HEK293T (cell line): ENCODE measurements at regions not wholly inside any gene's neighbourhood (a gene's known extent, or its start where the extent isn't known, plus 50 kb on each side); places are given as distances from the start of the nearest gene placed in this dataset.

Experiments used
- ARNT ChIP-seq: fragments of 450-650 bp; IDR thresholded peaks from 2 replicates; pipeline ENCODE4 v1.6.1; 2017; ENCODE audit warnings: mild to moderate bottlenecking
- BHLHE40 ChIP-seq: fragments of 450-650 bp; IDR thresholded peaks from 2 replicates; pipeline ENCODE4 v1.6.1; 2016; ENCODE audit warnings: mild to moderate bottlenecking, moderate library complexity, borderline replicate concordance
- ELF4 ChIP-seq: fragments of 450-650 bp; IDR thresholded peaks from 2 replicates; pipeline ENCODE4 v1.6.1; 2017; ENCODE audit warnings: antibody characterized with exemption
- FOXA1 ChIP-seq: fragments of 450-650 bp; IDR thresholded peaks from 2 replicates; pipeline ENCODE4 v1.6.1; 2016; ENCODE audit warnings: mild to moderate bottlenecking
- FOXK2 ChIP-seq: fragments of 450-650 bp; IDR thresholded peaks from 2 replicates; pipeline ENCODE4 v1.6.1; 2016; ENCODE audit warnings: mild to moderate bottlenecking
- FOXM1 ChIP-seq: fragments of 450-650 bp; IDR thresholded peaks from 2 replicates; pipeline ENCODE4 v1.6.1; 2017; ENCODE audit warnings: mild to moderate bottlenecking, borderline replicate concordance
- HDGF ChIP-seq: fragments of 450-650 bp; IDR thresholded peaks from 2 replicates; pipeline ENCODE4 v1.6.1; 2017; ENCODE audit warnings: antibody characterized with exemption, borderline replicate concordance
- NFRKB ChIP-seq: fragments of 450-650 bp; IDR thresholded peaks from 2 replicates; pipeline ENCODE4 v1.6.1; 2016; ENCODE audit warnings: mild to moderate bottlenecking, moderate library complexity
- SP1 ChIP-seq: fragments of 450-650 bp; IDR thresholded peaks from 2 replicates; pipeline ENCODE4 v1.6.1; 2017
- SUZ12 ChIP-seq: fragments of 450-650 bp; IDR thresholded peaks from 2 replicates; pipeline ENCODE4 v1.6.1; 2016; ENCODE audit warnings: mild to moderate bottlenecking
- TARDBP ChIP-seq: fragments of 450-650 bp; IDR thresholded peaks from 2 replicates; pipeline ENCODE4 v1.6.1; 2016
- TF ChIP-seq, protein P1 (sequence below): fragments of 450-650 bp; IDR thresholded peaks from 2 replicates; pipeline ENCODE4 v1.6.1; 2016

DNA sequence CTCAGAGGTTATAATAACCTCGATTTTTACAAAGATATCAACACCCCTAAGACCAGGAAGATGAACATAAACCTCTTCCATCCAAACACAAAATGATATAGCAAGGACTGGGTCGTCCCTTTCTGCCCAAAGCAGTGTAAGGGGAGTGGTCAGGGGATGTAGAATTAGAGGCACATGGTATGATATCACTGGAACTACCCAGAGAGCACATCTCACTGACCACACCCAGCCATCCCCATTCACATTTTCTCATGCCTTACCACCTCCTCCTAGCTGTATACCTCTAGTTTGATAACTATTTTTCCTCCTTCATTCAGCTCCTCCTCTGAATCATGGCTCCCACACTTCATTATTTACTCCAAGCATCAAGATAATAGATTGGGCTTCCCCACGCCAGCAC, 152.6 kb downstream of the COPS8 start:
- TF ChIP-seq ELF4, result no peak
- TF ChIP-seq NFRKB, result no peak
- TF ChIP-seq SP1, result no peak
- TF ChIP-seq SUZ12, result no peak
- TF ChIP-seq FOXA1, result no peak
- no peak for TF ChIP-seq ARNT
- TF ChIP-seq, protein P1, sequence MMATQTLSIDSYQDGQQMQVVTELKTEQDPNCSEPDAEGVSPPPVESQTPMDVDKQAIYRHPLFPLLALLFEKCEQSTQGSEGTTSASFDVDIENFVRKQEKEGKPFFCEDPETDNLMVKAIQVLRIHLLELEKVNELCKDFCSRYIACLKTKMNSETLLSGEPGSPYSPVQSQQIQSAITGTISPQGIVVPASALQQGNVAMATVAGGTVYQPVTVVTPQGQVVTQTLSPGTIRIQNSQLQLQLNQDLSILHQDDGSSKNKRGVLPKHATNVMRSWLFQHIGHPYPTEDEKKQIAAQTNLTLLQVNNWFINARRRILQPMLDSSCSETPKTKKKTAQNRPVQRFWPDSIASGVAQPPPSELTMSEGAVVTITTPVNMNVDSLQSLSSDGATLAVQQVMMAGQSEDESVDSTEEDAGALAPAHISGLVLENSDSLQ, result no peak
- no peak for TF ChIP-seq FOXM1
- TF ChIP-seq HDGF, result no peak
- TF ChIP-seq FOXK2, result no peak
- no peak for TF ChIP-seq TARDBP
- no peak for TF ChIP-seq BHLHE40
